HEK293 (cell line): ENCODE measurements at regions not wholly inside any gene's neighbourhood (a gene's known extent, or its start where the extent isn't known, plus 50 kb on each side); places are given as distances from the start of the nearest gene placed in this dataset.

Source experiments
- CTCF ChIA-PET: fragments of 350-600 bp; formaldehyde crosslinking; extraction: SDS; loops from one replicate; lab custom pipeline; 2021; ENCODE audit warnings: antibody characterized with exemption; lab: Yijun Ruan, JAX
- POLR2A ChIA-PET: fragments of 300-600 bp; formaldehyde crosslinking; extraction: SDS; loops from one replicate; lab custom pipeline; 2020; ENCODE audit warnings: antibody characterized with exemption, inconsistent platforms; lab: Yijun Ruan, JAX
- H3K27ac ChIP-seq: fragments of 200-500 bp; sonication (Bioruptor generic); 2 replicates; pipeline ENCODE4 v1.5.1; 2014; ENCODE audit warnings: low read depth, low read length, control low read depth, inconsistent platforms; ENCODE audit errors: extremely low read depth
- H3K36me3 ChIP-seq, 2 experiments: fragments of 200-500 bp in 1 of 2; sonication (Bioruptor generic) in 1 of 2; 1 replicate in 1 of 2; 2 replicates in 1 of 2; pipeline ENCODE4 v1.5.1; 2014 to 2017; ENCODE audit warnings: inconsistent platforms in 2 of 2, low read length in 2 of 2; ENCODE audit not compliant: control insufficient read depth in 2 of 2, insufficient read depth in 1 of 2
- H3K4me1 ChIP-seq: fragments of 200-500 bp; sonication (Bioruptor generic); 2 replicates; pipeline ENCODE4 v1.5.1; 2014; ENCODE audit warnings: mild to moderate bottlenecking, low read length, inconsistent platforms; ENCODE audit not compliant: control insufficient read depth, insufficient read depth
- H3K4me3 ChIP-seq: 2 replicates; pipeline ENCODE4 v1.5.1; 2011; ENCODE audit warnings: low read depth, mild to moderate bottlenecking, control low read depth, low read length, moderate library complexity
- H3K9me3 ChIP-seq: fragments of 200-500 bp; sonication (Bioruptor generic); 2 replicates; pipeline ENCODE4 v1.5.1; 2014; ENCODE audit warnings: low read depth, low read length, inconsistent platforms; ENCODE audit not compliant: control insufficient read depth, insufficient read depth
- GLIS1 ChIP-seq: fragments of 450-650 bp; formaldehyde crosslinking; IDR thresholded peaks from 2 replicates; pipeline ENCODE4 v1.5.1; 2016; ENCODE audit warnings: missing biosample characterization, missing genetic modification characterization
- IKZF3 ChIP-seq: fragments of 450-650 bp; IDR thresholded peaks from 2 replicates; pipeline ENCODE4 v1.5.0; 2018; ENCODE audit warnings: missing biosample characterization, mild to moderate bottlenecking, missing genetic modification characterization, moderate library complexity
- TCF7L2 ChIP-seq: IDR thresholded peaks from 2 replicates; pipeline ENCODE4 v1.6.1; 2011; ENCODE audit warnings: low read depth, mild to moderate bottlenecking, inconsistent platforms, low read length, moderate library complexity, borderline replicate concordance
- TRIM28 ChIP-seq: IDR thresholded peaks from 2 replicates; pipeline ENCODE4 v1.6.1; 2011; ENCODE audit warnings: low read length, control low read depth, borderline replicate concordance
- YY1 ChIP-seq: fragments of 450-650 bp; formaldehyde crosslinking; IDR thresholded peaks from 2 replicates; pipeline ENCODE4 v1.5.1; 2018; ENCODE audit warnings: missing biosample characterization, missing genetic modification characterization
- ZBTB10 ChIP-seq: fragments of 450-650 bp; formaldehyde crosslinking; IDR thresholded peaks from 2 replicates; pipeline ENCODE4 v1.5.1; 2016; ENCODE audit warnings: missing biosample characterization, missing genetic modification characterization
- ZFP37 ChIP-seq: fragments of 450-650 bp; formaldehyde crosslinking; IDR thresholded peaks from 2 replicates; pipeline ENCODE4 v1.5.1; 2016; ENCODE audit warnings: missing biosample characterization, missing genetic modification characterization
- ZIC2 ChIP-seq: fragments of 450-650 bp; formaldehyde crosslinking; IDR thresholded peaks from 2 replicates; pipeline ENCODE4 v1.5.1; 2016; ENCODE audit warnings: missing biosample characterization, missing genetic modification characterization
- ZNF221 ChIP-seq: fragments of 450-650 bp; formaldehyde crosslinking; IDR thresholded peaks from 2 replicates; pipeline ENCODE4 v1.5.1; 2017; ENCODE audit warnings: missing biosample characterization, missing genetic modification characterization, borderline replicate concordance
- ZNF341 ChIP-seq: fragments of 450-650 bp; formaldehyde crosslinking; IDR thresholded peaks from 2 replicates; pipeline ENCODE4; 2016; ENCODE audit warnings: low read depth, missing biosample characterization, missing genetic modification characterization
- ZNF354C ChIP-seq: fragments of 450-650 bp; formaldehyde crosslinking; IDR thresholded peaks from 2 replicates; pipeline ENCODE4 v1.5.1; 2016; ENCODE audit warnings: missing biosample characterization, missing genetic modification characterization, low read depth, borderline replicate concordance
- ZNF416 ChIP-seq: fragments of 450-650 bp; formaldehyde crosslinking; IDR thresholded peaks from 2 replicates; pipeline ENCODE4 v1.5.1; 2016; ENCODE audit warnings: missing biosample characterization, missing genetic modification characterization
- ZNF426 ChIP-seq: fragments of 450-650 bp; formaldehyde crosslinking; IDR thresholded peaks from 2 replicates; pipeline ENCODE4 v1.5.1; 2017; ENCODE audit warnings: missing biosample characterization, missing genetic modification characterization, mild to moderate bottlenecking, inconsistent platforms, moderate library complexity
- ZNF449 ChIP-seq: fragments of 450-650 bp; formaldehyde crosslinking; IDR thresholded peaks from 2 replicates; pipeline ENCODE4 v1.5.1; 2017; ENCODE audit warnings: missing biosample characterization, mild to moderate bottlenecking, missing genetic modification characterization, moderate library complexity
- ZNF48 ChIP-seq: fragments of 450-650 bp; formaldehyde crosslinking; IDR thresholded peaks from 2 replicates; pipeline ENCODE4 v1.5.1; 2016; ENCODE audit warnings: missing biosample characterization, missing genetic modification characterization
- ZNF514 ChIP-seq: fragments of 450-650 bp; formaldehyde crosslinking; IDR thresholded peaks from 2 replicates; pipeline ENCODE4 v1.5.1; 2016; ENCODE audit warnings: missing biosample characterization, missing genetic modification characterization
- ZNF558 ChIP-seq: fragments of 450-650 bp; formaldehyde crosslinking; IDR thresholded peaks from 2 replicates; pipeline ENCODE4 v1.5.1; 2016; ENCODE audit warnings: missing biosample characterization, missing genetic modification characterization
- ZNF560 ChIP-seq: fragments of 450-650 bp; formaldehyde crosslinking; IDR thresholded peaks from 2 replicates; pipeline ENCODE4 v1.5.1; 2017; ENCODE audit warnings: missing biosample characterization, missing genetic modification characterization, borderline replicate concordance
- ZNF596 ChIP-seq: fragments of 450-650 bp; IDR thresholded peaks from 2 replicates; pipeline ENCODE4 v1.5.0; 2018; ENCODE audit warnings: missing biosample characterization, mild to moderate bottlenecking, missing genetic modification characterization, moderate library complexity
- ZNF777 ChIP-seq: fragments of 450-650 bp; formaldehyde crosslinking; IDR thresholded peaks from 2 replicates; pipeline ENCODE4 v1.5.1; 2017; ENCODE audit warnings: missing biosample characterization, missing genetic modification characterization, borderline replicate concordance
- ZNF843 ChIP-seq: fragments of 450-650 bp; formaldehyde crosslinking; IDR thresholded peaks from 2 replicates; pipeline ENCODE4 v1.5.1; 2016; ENCODE audit warnings: missing biosample characterization, missing genetic modification characterization
- TF ChIP-seq, protein P1 (sequence below): fragments of 450-650 bp; formaldehyde crosslinking; IDR thresholded peaks from 2 replicates; pipeline ENCODE4 v1.5.1; 2017; ENCODE audit warnings: missing biosample characterization, missing genetic modification characterization
- TF ChIP-seq, protein P2 (sequence below): fragments of 450-650 bp; formaldehyde crosslinking; IDR thresholded peaks from 2 replicates; pipeline ENCODE4 v1.5.1; 2016; ENCODE audit warnings: missing biosample characterization, missing genetic modification characterization, low read depth

DNA sequence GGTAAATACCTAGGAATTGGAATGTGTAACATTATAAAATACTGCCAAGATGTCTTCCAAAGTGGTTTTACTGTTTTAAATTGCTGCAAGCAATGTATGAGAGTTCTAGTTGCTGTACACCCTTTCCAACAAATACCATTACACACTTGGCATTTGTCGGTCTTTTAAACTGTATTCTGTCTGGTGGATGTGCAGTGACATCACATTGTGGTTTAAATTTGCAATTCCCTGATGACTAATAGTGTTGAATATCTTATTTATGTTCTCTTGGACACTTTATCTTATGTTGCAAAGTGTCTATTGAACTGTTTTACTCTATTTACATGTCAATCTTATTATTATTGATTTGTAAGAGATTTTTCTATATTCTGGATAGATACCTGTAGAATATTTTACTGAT is 561.2 kb upstream of the B3GALT2 start (continued):
- TF ChIP-seq ZNF449 (no peak), ZNF560 (no peak)

DNA sequence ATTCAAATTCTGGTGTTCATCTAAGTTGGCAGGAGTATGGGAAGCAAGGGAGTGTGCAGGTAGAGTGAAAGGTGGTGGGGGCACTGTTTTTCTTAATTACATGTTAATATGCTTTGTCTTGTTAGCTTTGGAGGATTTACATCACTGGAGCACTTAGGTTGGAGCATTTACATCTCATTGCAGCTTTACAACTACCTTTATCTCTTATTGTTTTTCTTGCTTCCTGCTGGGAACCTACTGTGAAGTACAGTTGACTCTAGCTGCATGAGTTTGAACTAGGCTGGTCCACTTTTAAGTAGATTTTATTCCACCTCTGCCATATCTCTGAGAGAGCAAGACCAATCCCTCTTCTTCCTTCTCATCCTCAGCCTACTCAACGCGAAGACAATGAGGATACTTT is 554.8 kb upstream of the B3GALT2 start:
- no peaks in the 10 kb centered on the region for H3K36me3 ChIP-seq
- no peak overlapping the region for H3K27ac ChIP-seq
- no peaks in the 10 kb centered on the region for H3K9me3 ChIP-seq
- POLR2A ChIA-PET = no interaction called here
- TF ChIP-seq ZBTB10 (tag by site-specific recombination) = no peak
- TF ChIP-seq ZNF341 (tag by site-specific recombination) = no peak
- TF ChIP-seq TCF7L2 = 0 out of 2 replicates have a peak, but pooled peaks have one; percentile 16
- no peak for TF ChIP-seq TRIM28
- CTCF ChIA-PET = interaction anchor here (1.3 kb wide), 1 partner anchor 10 kb away, joined by 4 read pairs; no protein-coding TSS in a partner anchor
- no peaks in the 10 kb centered on the region for H3K4me1 ChIP-seq
- no peak overlapping the region for H3K4me3 ChIP-seq

- no peak for TF ChIP-seq ZNF354C (tag by site-specific recombination)
- no peak for TF ChIP-seq ZNF221 (tag by site-specific recombination)
- no peak for TF ChIP-seq ZIC2 (tag by site-specific recombination)
- TF ChIP-seq ZNF777 (tag by site-specific recombination) = no peak
- no peak for TF ChIP-seq ZNF341 (tag by site-specific recombination)
- TF ChIP-seq, protein P1, sequence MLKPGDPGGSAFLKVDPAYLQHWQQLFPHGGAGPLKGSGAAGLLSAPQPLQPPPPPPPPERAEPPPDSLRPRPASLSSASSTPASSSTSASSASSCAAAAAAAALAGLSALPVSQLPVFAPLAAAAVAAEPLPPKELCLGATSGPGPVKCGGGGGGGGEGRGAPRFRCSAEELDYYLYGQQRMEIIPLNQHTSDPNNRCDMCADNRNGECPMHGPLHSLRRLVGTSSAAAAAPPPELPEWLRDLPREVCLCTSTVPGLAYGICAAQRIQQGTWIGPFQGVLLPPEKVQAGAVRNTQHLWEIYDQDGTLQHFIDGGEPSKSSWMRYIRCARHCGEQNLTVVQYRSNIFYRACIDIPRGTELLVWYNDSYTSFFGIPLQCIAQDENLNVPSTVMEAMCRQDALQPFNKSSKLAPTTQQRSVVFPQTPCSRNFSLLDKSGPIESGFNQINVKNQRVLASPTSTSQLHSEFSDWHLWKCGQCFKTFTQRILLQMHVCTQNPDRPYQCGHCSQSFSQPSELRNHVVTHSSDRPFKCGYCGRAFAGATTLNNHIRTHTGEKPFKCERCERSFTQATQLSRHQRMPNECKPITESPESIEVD (tag by site-specific recombination) = no peak
- TF ChIP-seq ZNF48 (tag by site-specific recombination) = no peak
- TF ChIP-seq ZFP37 (tag by site-specific recombination) = no peak
- no peak for TF ChIP-seq IKZF3
- TF ChIP-seq, all 188 proteins: peak for 0
- Histone ChIP-seq H3K4me3 (no peak overlapping the region), H3K9me3 (no peaks in the 10 kb centered on the region), H3K36me3 (no peaks in the 10 kb centered on the region), H3K4me1 (no peaks in the 10 kb centered on the region), H3K27ac (no peak overlapping the region)
- CTCF ChIA-PET = no interaction called here
- POLR2A ChIA-PET = no interaction called here
Measured at GRCh38 chr1:193740762-193741161, 554.3 kb upstream of the B3GALT2 start.

GRCh38 chr1:193736507-193736906 is 550.1 kb upstream of the B3GALT2 start:
- CTCF ChIA-PET = no interaction called here
- POLR2A ChIA-PET = no interaction called here

More at GRCh38 chr1:193736507-193736906, 550.1 kb upstream of the B3GALT2 start:
- TF ChIP-seq GLIS1 (tag by site-specific recombination) = no peak
- no peak for TF ChIP-seq YY1
- no peak for TF ChIP-seq ZFP37 (tag by site-specific recombination)
- TF ChIP-seq, protein P2, sequence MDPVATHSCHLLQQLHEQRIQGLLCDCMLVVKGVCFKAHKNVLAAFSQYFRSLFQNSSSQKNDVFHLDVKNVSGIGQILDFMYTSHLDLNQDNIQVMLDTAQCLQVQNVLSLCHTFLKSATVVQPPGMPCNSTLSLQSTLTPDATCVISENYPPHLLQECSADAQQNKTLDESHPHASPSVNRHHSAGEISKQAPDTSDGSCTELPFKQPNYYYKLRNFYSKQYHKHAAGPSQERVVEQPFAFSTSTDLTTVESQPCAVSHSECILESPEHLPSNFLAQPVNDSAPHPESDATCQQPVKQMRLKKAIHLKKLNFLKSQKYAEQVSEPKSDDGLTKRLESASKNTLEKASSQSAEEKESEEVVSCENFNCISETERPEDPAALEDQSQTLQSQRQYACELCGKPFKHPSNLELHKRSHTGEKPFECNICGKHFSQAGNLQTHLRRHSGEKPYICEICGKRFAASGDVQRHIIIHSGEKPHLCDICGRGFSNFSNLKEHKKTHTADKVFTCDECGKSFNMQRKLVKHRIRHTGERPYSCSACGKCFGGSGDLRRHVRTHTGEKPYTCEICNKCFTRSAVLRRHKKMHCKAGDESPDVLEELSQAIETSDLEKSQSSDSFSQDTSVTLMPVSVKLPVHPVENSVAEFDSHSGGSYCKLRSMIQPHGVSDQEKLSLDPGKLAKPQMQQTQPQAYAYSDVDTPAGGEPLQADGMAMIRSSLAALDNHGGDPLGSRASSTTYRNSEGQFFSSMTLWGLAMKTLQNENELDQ (tag by site-specific recombination) = no peak
- TF ChIP-seq ZNF596 (tag by site-specific recombination) = no peak
- no peak for TF ChIP-seq ZNF843 (tag by site-specific recombination)
- no peak for TF ChIP-seq ZNF558 (tag by site-specific recombination)
- TF ChIP-seq ZNF514 (tag by site-specific recombination) = no peak
- TF ChIP-seq ZNF416 (tag by site-specific recombination) = no peak
- TF ChIP-seq ZNF426 = no peak
- H3K27ac ChIP-seq = no peak overlapping the region
- H3K9me3 ChIP-seq = no peaks in the 10 kb centered on the region
- H3K4me3 ChIP-seq = no peak overlapping the region
- H3K36me3 ChIP-seq = no peaks in the 10 kb centered on the region
- H3K4me1 ChIP-seq = no peaks in the 10 kb centered on the region
